ENCODE measurements at regions not wholly inside any gene's neighbourhood (a gene's known extent, or its start where the extent isn't known, plus 50 kb on each side); places are given as distances from the start of the nearest gene placed in this dataset.
"Not testable (repeated sequence)": the region's sequence is repeated elsewhere in the genome, so short reads cannot be mapped to it uniquely, and the experiment has no call there.

GRCh38 chr2:234590076-234590475 lies 93.2 kb upstream of the ARL4C start:
- no peak for DNase-seq

GRCh38 chr2:234588054-234588430 lies 91.2 kb upstream of the ARL4C start:
- DNase-seq = no peak

- DNase-seq = no peak
These were observed 90.6 kb upstream of the ARL4C start for GRCh38 chr2:234587341-234588053.

GRCh38 chr2:234583331-234583730 lies 86.5 kb upstream of the ARL4C start:
- DNase-seq = no peak

GRCh38 chr2:234580686-234581085 lies 83.8 kb upstream of the ARL4C start:
- DNase-seq = no peak

GRCh38 chr2:234579231-234579962 lies 82.5 kb upstream of the ARL4C start:
- DNase-seq = no peak

GRCh38 chr2:234578389-234578788 lies 81.5 kb upstream of the ARL4C start:
- no peak for DNase-seq

- DNase-seq = no peak
These were observed 80.3 kb upstream of the ARL4C start for GRCh38 chr2:234577191-234577590.

GRCh38 chr2:234571620-234572407 lies 74.9 kb upstream of the ARL4C start:
- peak in 1 of 2 donors; percentile 42 for DNase-seq

- no peak for DNase-seq
These were observed 73.6 kb upstream of the ARL4C start for GRCh38 chr2:234570476-234570875.

GRCh38 chr2:234569776-234570430 lies 73.0 kb upstream of the ARL4C start:
- DNase-seq = no peak

- no peak for DNase-seq
These were observed 69.7 kb upstream of the ARL4C start for GRCh38 chr2:234566622-234567021.

GRCh38 chr2:234565842-234566619 lies 69.2 kb upstream of the ARL4C start:
- DNase-seq = no peak

GRCh38 chr2:234565201-234565600 lies 68.3 kb upstream of the ARL4C start:
- no peak for DNase-seq

GRCh38 chr2:234564699-234565098 lies 67.8 kb upstream of the ARL4C start:
- no peak for DNase-seq

GRCh38 chr2:234559609-234560008 lies 62.7 kb upstream of the ARL4C start:
- no peak for DNase-seq

- DNase-seq = no peak
These were observed 61.8 kb upstream of the ARL4C start for GRCh38 chr2:234558642-234559041.

- DNase-seq = no peak
These were observed 60.1 kb upstream of the ARL4C start for GRCh38 chr2:234556848-234557573.

- DNase-seq = no peak
These were observed 58.9 kb upstream of the ARL4C start for GRCh38 chr2:234555616-234556249.

- DNase-seq = no peak
These were observed 58.3 kb upstream of the ARL4C start for GRCh38 chr2:234555161-234555560.

GRCh38 chr2:234553223-234553622 lies 56.3 kb upstream of the ARL4C start:
- DNase-seq = not testable (repeated sequence)
